HG02884 (cell line): ENCODE measurements at regions not wholly inside any gene's neighbourhood (a gene's known extent, or its start where the extent isn't known, plus 50 kb on each side); places are given as distances from the start of the nearest gene placed in this dataset.

Source experiments
- ATAC-seq: cut with Tn5 transposase; IDR thresholded peaks from one replicate; pipeline ENCODE4 v1.9.1; 2021; ENCODE audit warnings: mild to moderate bottlenecking, moderate library complexity; ENCODE audit not compliant: unreplicated experiment

DNA sequence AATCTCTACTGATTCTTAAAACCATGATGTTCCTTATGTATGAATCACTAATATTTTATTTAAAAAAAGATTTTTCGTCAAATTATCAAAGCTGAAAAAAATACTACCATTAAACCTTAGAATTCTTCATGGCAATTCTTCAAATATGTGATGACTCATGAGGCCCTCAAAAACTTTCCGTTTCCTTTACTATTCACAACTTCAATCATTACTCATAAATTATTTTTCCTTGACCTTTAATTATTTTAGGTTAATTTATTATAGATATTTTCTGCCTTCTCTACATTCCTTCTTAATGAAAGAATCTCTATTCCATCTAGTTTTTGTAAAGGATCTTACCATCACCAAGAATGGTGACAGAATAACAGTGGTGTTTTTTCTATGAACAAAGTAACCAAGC lies 162.1 kb upstream of the SOX5 start:
- no peak for ATAC-seq

DNA sequence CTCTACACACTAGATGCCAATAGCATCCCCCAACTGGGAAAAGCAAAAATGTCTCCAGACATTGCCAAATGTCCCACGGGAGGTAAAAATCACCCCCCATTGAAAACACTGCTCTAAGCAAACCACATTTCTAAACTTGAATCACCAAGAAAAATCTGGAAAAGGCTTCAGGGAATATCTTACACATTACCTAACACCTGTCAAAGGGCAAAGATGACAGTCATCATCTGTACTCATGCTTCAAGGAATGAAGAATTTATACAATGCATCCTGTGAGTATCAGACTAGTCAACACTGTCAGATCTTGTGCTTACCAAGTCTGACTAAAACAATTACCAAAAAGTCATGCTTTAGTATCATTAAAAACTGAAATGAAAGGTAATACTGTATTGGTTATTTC lies 161.6 kb upstream of the SOX5 start:
- ATAC-seq = no peak

DNA sequence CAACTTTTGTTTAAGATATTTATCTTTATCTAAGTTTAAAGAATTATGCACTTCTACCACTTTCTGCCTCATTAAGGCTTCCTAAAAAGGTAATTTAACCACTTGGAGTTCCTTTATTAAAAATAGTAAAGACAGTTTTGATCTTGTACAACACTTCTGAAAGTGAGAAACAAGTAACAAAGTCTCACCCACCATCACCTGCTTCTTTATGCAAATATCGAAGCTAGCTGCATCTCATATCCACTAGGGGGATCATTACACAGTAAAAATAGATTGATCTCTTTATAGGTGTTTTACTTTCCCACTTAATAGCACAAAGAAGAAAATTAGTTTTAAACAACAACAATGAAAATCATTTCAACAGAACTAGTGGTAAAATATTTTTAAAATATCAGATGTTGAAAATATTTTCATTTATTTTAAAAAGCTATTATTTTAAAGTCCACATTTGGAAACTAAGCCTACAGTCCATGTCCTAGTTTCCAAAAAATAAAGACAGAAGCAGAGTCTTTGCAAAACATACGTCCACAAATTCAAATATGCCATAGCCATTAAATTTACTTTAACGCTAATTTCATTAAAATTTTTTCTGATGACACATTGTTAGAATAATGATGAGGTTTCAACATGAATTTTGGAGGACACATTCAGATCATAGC lies 160.0 kb upstream of the SOX5 start:
- ATAC-seq = peak; percentile 98

DNA sequence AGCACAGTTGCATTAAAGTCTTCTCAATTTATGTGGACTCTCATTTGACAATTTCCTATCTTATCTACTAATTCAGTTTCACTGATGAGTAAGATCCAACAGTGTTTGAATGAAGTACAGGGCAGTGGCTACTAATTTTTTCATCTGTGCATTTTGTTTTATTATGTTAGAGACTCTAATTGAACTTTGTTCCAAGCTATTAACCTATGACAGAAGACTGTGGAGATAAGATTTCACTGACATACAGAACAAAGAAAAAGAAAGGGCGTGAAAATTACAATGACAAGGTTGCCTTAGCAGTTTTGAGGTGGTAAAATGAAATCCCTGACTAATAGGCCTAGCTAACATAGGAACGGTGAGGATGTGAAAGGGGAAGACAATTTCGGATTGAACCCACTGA lies 153.2 kb upstream of the SOX5 start:
- no peak for ATAC-seq

DNA sequence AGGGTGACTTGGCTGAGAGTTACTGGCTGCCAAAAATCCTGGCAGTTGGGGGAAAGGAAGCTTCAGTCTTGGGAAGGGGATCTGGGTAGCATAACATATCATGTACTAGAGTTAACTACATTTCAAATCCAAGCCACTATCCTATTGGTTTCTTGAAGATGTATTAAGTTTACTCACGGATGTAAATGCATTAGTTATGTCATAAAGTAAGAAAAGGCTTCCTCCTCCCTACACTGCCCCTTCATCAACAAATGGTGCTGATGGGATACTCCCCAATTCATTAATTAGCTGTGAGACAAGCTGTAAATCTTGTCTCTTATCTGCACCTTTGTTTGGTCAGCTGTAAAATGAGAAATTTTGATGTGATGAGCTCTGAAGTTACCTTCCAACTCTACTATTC lies 150.1 kb upstream of the SOX5 start:
- ATAC-seq = no peak

DNA sequence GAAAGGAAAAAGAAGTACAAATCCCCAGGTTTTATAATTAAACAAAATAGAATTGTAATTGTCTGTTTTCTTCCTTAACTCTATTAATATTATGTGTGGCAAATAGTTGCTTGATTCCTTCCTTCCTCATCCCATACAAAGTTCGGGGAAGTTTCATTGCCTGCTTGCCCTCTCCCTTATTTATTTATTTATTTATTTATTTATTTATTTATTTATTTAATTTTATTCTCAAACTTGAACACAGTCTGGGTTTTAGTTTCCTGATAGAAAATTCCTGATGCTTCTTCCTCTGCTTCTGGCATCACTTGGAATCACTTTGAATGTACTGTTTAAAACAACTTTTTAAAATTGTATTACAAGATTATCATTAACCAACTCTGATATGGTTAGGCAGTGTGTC lies 145.8 kb upstream of the SOX5 start:
- ATAC-seq = no peak

DNA sequence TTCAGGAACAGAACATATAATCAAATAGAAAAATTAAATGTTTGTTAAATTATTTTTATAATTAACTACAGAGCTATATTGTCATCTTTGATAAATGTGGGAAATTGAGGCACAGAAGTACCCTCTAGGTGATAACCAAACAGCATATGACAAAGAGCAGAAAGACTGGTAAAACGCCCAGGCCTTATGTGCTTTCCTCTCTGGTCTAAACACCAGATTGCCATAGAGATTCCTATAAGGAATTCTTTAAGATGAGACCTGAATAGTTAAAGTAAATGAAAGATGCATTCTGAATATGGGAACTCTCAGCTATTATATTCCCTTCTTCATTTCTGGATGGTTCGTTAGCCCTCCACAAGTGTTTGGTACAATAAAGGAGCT lies 140.0 kb upstream of the SOX5 start:
- no peak for ATAC-seq

DNA sequence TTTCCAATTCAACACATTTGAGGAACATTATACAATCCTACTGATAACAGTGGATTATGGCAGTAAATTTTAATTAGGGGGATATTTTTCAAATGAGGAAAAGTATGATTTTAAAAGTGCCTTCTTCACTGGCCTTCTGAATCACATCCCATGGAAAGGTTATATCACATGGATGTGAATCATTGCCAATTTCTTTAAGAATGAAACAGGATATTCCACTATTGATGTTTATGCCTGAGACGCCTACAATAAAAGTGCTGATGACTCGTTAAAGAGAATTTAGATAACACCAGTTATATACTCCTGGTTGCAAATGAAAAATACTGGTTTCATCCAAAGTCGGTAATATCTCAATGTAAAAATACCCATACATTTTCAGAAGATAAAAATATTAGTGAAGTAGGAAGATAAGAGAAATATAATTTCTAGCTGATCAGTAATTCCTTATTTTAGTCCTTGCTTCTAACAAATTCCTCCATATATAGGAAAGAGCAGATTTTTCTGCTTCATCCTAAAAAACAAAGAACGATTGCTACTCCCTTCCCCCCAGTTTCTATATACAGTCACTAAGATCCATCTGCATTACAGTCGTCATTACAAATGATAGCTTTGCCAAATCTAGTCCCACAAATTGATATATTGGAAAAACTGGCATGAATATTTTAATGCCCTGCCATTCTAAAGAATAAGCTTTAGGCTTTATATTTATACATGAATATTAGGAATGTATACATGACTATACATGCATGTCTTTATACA lies 139.5 kb upstream of the SOX5 start:
- ATAC-seq = no peak

DNA sequence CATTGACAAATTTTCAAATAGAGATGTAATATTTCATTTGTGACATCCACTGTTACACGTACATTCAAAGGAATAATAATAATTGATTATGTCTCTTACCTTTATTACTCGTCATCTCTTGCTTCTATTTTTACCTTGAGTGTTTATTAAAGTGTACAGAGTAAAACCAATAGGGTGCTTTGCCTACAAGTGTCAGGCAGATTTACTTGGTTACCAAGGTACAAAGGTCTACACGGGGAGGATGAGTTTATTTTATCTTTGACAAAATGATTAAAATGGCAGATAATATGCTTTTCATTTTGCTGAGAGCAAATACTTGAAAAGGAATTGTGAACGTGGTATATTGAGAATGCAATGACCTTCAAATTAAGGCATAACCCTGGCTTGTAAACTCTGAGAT lies 137.8 kb upstream of the SOX5 start:
- no peak for ATAC-seq

DNA sequence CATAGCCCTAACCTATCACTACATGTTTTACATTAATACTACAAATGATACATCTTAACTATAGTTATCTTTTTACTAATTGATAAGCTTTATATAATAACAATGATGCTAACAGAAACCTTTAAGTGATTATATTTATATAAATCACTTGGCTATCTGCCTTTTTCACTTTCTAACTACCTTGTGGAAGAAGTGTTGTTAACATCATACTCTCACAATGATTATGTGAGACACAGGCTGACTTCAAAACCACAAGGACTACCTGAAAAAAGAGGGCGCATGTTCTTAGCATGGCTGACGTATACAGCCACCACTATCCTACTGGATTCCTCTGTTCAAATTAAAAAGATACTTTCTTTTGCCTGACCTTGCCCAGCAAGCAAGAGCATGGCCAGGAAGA lies 135.3 kb upstream of the SOX5 start:
- no peak for ATAC-seq

DNA sequence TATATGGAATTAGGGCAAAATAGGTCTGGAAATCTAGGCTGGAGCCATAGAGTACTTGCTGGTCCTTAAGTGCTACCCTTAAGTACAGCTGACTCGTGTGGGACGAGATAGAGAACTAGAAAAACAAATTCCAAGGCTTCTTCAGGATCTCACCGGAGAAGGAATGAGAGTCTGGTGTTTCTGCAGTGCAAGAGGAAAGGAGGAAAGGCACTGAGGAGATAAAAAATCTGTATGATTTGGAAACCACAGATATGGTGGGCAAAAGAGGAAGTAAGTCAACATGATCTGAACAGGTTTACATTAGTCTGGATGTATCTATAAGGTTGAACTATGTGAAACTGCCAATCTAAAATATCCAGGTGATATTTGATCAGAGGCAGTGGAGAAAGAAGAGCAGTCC lies 134.4 kb upstream of the SOX5 start:
- ATAC-seq = no peak

DNA sequence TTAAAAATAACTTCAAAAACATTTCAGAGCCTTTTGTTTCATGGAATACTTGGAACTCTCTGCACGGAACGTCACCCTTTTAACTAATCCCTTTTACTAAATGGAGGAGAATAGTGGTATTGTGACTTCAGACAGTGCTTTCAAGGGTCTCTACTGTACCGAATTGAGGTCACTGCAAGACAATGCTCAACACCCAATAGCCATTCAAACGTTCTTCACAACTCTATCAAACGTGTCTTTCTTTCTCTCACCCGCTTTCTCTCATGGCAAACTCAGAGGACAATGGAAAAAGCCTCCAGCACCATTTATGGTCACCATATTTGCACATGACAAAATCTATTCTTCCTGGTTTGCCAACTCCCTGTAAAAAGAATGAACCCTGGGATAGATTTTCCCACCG lies 132.1 kb upstream of the SOX5 start:
- no peak for ATAC-seq

DNA sequence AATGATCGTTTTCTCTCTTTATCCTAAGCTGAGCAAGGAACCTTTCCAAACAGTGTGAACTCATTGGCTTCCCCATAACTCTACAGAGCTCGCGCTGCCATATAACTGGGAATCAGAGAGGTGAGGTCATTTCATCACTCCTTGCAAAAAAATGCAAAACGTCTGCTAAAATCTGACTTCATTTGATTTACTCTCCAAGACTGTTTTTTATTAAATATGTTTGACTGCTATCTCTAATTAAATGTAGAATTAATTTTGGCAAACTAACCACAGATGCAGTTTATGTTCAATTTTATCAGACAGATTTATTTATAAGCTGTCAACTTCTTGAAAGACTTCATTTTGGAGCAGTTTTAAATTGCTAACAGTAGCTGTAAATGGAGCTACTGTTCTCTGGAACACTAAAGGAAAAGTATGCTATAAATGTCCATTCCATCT lies 131.6 kb upstream of the SOX5 start:
- no peak for ATAC-seq

DNA sequence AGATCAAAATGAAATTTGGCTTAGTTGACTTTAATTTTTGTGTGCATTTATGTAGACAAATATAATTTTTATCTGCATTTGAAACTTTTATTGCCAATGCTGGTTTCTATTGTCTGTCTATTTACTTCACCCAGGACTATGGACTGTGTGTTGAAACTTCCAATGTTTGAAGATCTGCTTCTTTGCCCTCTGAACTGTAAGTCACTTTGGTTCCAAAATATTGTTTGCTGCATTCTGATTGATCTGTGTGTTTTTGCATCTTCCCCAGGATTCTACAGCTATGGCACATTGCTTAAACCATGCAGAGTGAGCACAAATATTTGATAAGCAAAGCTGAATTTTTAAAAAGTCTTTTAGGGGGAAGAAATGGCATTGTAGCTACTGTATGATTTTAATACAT lies 131.0 kb upstream of the SOX5 start:
- ATAC-seq = no peak

DNA sequence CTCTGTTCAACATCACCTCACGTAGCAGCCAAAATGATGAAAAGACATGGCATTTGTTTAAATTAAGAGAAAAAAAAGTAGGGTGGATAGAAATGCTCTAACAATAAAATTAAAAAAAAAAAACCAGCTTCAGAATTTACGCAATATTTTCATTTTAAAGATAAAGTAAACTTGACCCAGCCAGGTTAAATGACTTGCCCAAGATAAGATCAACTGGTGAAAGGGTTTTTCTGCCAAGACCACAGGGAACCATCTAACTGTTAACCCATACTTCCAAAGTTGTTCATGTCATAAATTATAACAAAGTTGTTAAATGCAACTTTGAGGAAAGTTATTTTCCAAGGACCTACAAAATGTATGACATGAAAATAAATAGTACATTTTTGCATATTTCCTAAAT lies 129.6 kb upstream of the SOX5 start:
- ATAC-seq = no peak

DNA sequence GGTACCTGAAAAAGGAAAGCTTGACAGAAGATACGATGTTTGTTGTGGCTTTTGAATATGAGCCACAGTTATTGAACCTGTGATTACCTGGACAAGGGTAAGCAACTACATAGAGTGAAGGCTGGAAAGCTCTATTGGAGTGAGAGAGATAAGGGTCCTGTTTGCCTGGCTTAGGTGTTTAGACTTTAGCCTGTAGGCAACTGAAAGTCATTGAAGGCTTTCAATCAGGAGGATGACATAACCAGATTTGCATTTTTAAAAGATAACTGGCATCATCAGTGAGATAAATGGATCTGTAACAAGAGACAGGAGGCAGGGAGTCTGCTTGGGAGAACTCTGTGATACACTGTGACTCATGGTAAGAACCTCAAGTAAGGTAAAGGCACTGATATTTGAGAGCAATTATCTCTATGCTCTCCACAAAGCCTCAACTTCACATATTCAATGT lies 128.9 kb upstream of the SOX5 start:
- no peak for ATAC-seq

DNA sequence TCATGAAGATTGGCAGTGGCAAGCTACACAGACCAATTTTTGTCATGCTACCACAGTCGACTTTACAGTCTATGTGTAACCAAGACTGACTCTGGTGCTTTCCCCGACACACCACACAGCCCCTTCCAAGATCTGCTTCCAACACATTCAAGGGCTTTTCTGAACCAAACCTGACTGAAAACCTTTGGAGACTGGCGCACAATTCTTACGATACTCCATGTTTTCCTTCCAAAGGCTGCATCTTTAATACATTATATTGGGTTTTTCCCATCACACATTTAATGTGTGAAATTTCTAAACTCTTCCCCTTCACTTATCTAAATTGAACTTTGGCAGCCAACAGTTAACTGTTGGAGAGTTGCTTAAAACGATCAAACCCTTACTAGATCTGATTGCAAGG lies 127.7 kb upstream of the SOX5 start:
- no peak for ATAC-seq

DNA sequence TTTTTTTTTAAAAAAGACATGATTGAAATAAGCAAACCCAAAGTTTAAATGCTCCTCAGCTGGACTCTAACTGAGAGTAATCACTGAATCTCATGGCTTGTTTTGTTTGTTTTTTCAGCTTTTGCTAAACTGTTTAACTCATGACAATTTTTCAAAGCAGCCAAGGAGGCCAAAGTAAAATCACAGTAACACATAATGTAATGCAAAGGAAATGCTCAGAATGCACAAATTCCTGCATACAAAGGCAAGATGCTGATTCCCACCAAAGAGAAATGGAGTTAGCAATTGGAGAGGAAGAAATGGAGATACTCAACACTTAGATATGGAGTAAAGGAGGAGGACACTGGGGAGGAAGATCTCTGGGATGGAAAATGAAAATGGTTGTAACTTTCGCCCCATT lies 126.2 kb upstream of the SOX5 start:
- ATAC-seq = no peak

DNA sequence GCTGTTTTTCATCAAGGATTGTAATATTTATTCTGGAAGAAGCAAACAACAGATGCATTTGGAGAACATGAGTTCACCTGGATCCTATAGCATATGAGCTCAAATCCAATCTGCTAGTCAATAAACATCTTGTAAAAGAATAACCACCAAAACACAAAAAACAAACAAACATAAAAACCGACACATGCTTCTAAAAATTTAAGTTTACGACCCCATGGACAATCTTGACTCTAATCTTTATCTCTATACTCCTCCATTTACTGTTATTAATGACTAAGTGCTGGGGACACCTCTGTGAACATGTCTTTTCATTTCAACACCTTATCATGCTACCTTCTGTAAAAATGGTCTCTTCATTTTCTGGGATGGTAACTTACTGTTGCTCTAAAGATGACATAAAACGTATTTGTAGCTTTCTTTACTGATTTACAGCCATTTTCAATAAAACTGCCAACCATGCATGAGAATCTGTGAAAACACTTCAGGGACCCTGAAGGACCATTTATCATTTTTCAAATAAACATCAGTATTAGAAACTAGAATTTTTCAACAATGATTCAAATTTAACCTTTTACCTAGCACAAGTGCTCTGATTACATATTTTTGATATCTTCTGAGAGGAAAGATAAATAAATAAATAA lies 123.8 kb upstream of the SOX5 start:
- ATAC-seq = no peak

DNA sequence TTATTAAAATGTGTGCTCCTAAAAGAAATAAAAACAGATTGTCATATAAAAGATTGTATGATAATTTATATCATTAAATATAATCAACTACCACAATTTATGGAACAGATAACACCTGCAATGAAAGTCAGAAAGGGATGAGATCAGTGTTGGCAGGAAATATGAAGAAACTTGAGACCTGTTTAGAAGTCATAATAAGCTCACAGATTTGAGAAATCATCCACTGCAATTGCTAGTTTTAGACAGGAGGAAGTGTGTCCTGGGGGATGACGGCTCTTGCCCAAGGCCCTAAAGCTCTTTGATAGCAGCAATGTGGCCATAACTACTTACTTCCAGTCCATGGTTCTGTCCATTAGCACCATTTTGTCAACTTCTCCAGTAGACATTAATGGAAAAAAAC lies 122.8 kb upstream of the SOX5 start:
- no peak for ATAC-seq

DNA sequence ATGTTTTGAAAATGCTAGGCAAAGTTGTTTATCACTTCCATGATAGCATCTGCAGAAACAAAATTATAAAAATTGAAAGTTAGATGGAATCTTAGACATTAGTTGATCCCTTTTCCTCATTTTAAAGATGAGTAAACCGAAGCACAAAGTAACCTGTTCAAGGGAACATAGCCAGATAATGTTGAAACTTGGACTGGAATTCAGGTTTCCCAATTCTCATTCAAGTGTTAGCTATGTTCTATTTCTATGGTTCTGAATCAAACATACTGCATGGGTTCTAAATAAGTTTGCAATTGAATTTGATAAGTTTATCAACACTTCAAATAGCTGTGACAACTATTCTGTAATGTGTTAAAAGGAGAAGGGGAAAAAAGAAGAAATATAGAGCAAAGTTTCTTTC lies 122.4 kb upstream of the SOX5 start:
- no peak for ATAC-seq
